HG03469 (cell line): ENCODE measurements at regions not wholly inside any gene's neighbourhood (a gene's known extent, or its start where the extent isn't known, plus 50 kb on each side); places are given as distances from the start of the nearest gene placed in this dataset.

ENCODE experiments used
- ATAC-seq: cut with Tn5 transposase; IDR thresholded peaks from one replicate; pipeline ENCODE4 v1.9.1; 2021; ENCODE audit warnings: mild to moderate bottlenecking, moderate library complexity, moderate number of reproducible peaks; ENCODE audit not compliant: unreplicated experiment

- no peak for ATAC-seq
Observed at GRCh38 chr1:192943108-192943507, 116.1 kb downstream of the UCHL5 start.

DNA sequence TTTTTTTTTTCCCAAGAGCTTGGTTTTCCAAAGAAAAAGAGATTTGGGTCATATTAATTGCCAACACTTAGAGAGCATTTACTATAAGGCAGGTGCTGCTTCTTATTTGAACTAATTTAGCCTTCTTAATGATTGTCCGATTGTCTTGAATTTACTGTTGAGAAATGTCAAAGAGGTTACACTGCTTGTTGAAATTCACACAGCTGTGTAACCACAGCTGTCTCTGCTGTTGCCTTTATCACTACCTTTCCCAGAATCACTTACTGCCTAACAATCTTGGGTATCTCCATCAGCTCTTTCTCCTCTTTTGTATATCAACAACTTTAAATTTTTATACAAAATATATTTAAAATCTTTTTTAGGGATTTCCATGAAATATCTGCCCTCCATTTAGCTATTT is 115.6 kb downstream of the UCHL5 start:
- ATAC-seq: no peak

DNA sequence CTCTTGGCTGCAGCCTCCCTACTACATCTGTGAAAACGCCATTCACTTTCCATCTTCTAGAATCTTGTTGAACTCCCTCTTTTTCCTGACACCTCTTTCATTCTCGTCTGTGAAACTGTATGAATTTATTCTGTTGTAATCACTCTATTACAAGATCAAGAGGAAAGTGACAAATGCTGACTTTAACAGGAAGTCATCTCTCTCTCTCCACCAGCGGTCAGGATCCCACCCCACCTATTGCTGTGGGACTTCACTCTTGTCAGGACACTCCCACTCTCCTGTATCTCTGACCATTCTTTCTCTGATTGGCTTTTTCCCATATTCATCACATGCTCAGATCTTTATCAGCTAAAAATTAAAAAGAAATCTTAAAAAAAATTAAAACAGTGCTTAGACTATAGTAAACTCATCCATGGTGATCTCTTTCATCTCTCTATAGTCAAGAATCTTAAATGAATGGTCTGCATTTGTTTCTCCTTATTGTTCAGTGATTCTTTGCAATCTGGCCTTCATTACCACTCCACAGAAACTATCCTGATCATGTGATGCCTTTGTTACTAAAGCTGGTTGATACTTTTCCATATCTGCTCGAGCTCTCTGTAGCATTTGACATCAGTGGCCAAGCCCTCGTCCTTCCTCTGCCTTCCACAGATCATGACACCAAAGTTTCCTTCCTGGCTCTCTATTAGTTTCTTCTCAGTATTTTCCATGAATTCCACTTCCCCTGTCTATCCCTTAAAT is 113.6 kb downstream of the UCHL5 start:
- no peak for ATAC-seq

- no peak for ATAC-seq
Observed at GRCh38 chr1:192949783-192950182, 109.4 kb downstream of the UCHL5 start.

- no peak for ATAC-seq
Observed at GRCh38 chr1:192950926-192951325, 108.2 kb downstream of the UCHL5 start.

- peak; percentile 98 for ATAC-seq
Observed at GRCh38 chr1:192951691-192952460, 107.3 kb downstream of the UCHL5 start.

- ATAC-seq: no peak
Observed at GRCh38 chr1:192952646-192953045, 106.5 kb downstream of the UCHL5 start.

GRCh38 chr1:192954705-192955265 is 104.4 kb downstream of the UCHL5 start:
- no peak for ATAC-seq

DNA sequence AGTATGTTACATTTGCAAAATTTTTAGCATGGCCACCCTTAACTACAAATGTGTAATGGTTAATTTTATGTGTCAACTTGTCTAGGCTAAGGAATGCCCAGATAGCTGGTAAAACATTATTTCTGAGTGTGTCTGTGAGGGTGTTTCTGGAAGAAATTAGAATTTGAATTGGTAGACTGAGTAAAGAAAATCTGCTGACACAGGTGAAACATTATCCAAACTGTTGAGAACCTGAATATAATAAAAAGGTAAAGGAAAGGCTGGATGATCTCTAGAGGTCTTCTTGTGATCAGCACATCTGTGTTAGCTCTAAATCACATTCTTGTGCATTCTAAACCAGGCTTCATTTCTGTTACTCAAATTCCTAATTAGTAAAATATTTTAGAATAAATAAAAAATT is 100.8 kb downstream of the UCHL5 start:
- no peak for ATAC-seq

DNA sequence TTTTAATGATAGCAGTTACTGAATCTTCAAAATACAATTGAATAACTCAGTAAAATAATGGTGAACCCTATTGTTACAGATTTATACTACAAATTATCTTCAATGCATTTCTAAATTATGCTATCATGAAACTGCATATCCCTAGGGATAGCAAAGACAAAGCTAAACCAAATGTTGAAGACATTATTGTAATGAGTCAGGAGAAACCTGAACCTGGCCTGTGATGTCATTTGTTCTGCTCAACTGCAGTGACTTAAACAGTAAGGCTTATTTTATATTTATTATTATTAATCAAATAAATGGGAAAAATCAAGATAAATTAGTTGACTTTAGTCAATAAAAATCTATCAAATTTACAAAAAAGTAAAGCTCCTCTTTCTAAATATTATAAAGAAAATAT is 100.3 kb downstream of the UCHL5 start:
- no peak for ATAC-seq

GRCh38 chr1:192959657-192960186 is 99.4 kb downstream of the UCHL5 start:
- ATAC-seq: peak; percentile 72
